ENCODE measurements at regions not wholly inside any gene's neighbourhood (a gene's known extent, or its start where the extent isn't known, plus 50 kb on each side); places are given as distances from the start of the nearest gene placed in this dataset.

DNA sequence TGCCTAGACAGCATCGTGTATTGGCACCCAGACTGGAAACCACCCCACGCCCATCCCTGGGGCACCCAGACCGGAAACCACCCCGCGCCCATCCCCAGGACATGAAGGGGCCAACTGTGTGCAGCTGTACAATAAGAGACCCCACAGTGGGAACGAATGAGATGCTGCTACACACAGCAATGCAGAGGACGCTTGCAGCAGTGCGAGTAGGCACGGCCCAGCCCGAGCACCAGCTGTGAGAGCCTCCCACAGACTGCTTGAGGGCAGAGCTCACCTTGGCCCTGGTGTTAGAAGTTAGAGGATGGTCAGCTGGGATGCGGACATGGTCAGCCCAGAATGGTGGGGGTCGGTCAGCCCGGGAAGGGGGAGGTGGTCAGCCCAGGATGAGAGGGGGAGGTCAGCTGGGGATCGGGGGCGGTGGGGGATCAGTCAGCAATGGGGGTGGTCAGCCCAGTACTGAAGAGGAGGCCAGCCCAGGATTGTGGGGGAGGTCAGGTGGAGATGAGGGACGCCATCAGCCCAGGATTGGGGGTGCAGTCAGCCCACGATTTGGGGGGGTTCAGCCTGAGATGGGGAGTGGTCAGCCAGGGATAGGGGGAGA is 340.0 kb downstream of the C16orf95 start:
- TF ChIP-seq, protein P1, sequence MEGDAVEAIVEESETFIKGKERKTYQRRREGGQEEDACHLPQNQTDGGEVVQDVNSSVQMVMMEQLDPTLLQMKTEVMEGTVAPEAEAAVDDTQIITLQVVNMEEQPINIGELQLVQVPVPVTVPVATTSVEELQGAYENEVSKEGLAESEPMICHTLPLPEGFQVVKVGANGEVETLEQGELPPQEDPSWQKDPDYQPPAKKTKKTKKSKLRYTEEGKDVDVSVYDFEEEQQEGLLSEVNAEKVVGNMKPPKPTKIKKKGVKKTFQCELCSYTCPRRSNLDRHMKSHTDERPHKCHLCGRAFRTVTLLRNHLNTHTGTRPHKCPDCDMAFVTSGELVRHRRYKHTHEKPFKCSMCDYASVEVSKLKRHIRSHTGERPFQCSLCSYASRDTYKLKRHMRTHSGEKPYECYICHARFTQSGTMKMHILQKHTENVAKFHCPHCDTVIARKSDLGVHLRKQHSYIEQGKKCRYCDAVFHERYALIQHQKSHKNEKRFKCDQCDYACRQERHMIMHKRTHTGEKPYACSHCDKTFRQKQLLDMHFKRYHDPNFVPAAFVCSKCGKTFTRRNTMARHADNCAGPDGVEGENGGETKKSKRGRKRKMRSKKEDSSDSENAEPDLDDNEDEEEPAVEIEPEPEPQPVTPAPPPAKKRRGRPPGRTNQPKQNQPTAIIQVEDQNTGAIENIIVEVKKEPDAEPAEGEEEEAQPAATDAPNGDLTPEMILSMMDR (IDR thresholded peaks at IDR 0.05; ENCODE audit: low read depth, low read length), result no peak
- TF ChIP-seq EZH2phosphoT487 (IDR thresholded peaks at IDR 0.05; ENCODE audit: low read depth), result no peak
